ENCODE measurements at regions not wholly inside any gene's neighbourhood (a gene's known extent, or its start where the extent isn't known, plus 50 kb on each side); places are given as distances from the start of the nearest gene placed in this dataset.

- Histone ChIP-seq H3K4me3 (ENCODE audit: low read depth, low read length) (no peak overlapping the region), H3K4me1 (peaks cover 59% of the 10 kb centered on the region), H3K36me3 (ENCODE audit: control insufficient read depth, insufficient read depth, low read length) (0 out of 2 replicates have a peak, but pooled peaks cover 2% of the 10 kb centered on the region), H3K9me3 (no peaks in the 10 kb centered on the region), H3K27me3 (replicated peaks; ENCODE audit: control insufficient read depth, insufficient read depth, low read length) (no peaks in the 10 kb centered on the region)
- peak; percentile 78 to 87 for DNase-seq
- Mint-ChIP-seq H3K4me3 (ENCODE audit: unreplicated experiment) (peak overlapping the region; percentile 36), H3K4me1 (ENCODE audit: low read depth, unreplicated experiment) (peaks cover 38% of the 10 kb centered on the region), H3K27me3 (ENCODE audit: insufficient read depth, unreplicated experiment) (no peaks in the 10 kb centered on the region), H3K36me3 (ENCODE audit: insufficient read depth, unreplicated experiment) (peaks cover 33% of the 10 kb centered on the region), H3K27ac (ENCODE audit: unreplicated experiment) (peak overlapping the region; percentile 21), H3K9me3 (ENCODE audit: unreplicated experiment) (no peaks in the 10 kb centered on the region)
- TSS peak; percentile 36 for BruUV-seq (replicated peaks)
- intact Hi-C loops (cut with micrococcal nuclease; ENCODE audit: unreplicated experiment): loop anchor here (1.0 to 5.0 kb wide), 6 partner anchors 13 to 279 kb away; partner anchors contain the start of gene SOX9
- ChIA-PET POLR2A (interaction anchor here (1.0 to 1.2 kb wide), 2 partner anchors 119 to 279 kb away, joined by 3 to 4 read pairs; partner anchors contain the start of gene SOX9), CTCF (interaction anchor here (0.7 to 1.3 kb wide), 6 partner anchors 12 to 157 kb away, joined by 3 to 6 read pairs (median 4); no protein-coding TSS in a partner anchor)
- TF ChIP-seq CTCF (IDR thresholded peaks at IDR 0.05; ENCODE audit: insufficient read depth in 1 of 2, low read depth in 1 of 2, low read length in 1 of 2, severe bottlenecking in 1 of 2, unreplicated experiment in 1 of 2): no peak
Observed at GRCh38 chr17:72399608-72400487, 279.0 kb downstream of the SOX9 start.

- no peaks in the 10 kb centered on the region for H3K27me3 Mint-ChIP-seq (ENCODE audit: insufficient read depth, unreplicated experiment)
- peaks cover 42% of the 10 kb centered on the region for H3K4me1 Mint-ChIP-seq (ENCODE audit: low read depth, unreplicated experiment)
- peak overlapping the region; percentile 36 for H3K4me3 Mint-ChIP-seq (ENCODE audit: unreplicated experiment)
- no peak for DNase-seq
- no peaks in the 10 kb centered on the region for H3K9me3 Mint-ChIP-seq (ENCODE audit: unreplicated experiment)
- TF ChIP-seq CTCF (IDR thresholded peaks at IDR 0.05; ENCODE audit: insufficient read depth in 1 of 2, low read depth in 1 of 2, low read length in 1 of 2, severe bottlenecking in 1 of 2, unreplicated experiment in 1 of 2): no peak
- CTCF ChIA-PET: interaction anchor here (1.2 to 1.3 kb wide), 2 partner anchors 65 to 156 kb away, joined by 6 read pairs; no protein-coding TSS in a partner anchor
- H3K4me1 ChIP-seq: peaks cover 65% of the 10 kb centered on the region
- BruUV-seq (replicated peaks): no TSS peak
- no peak overlapping the region for H3K4me3 ChIP-seq (ENCODE audit: low read depth, low read length)
- intact Hi-C loops (cut with micrococcal nuclease; ENCODE audit: unreplicated experiment): loop anchor here (5.0 kb wide), 1 partner anchor 113 kb away; no protein-coding TSS in a partner anchor
- H3K9me3 ChIP-seq: no peaks in the 10 kb centered on the region
- POLR2A ChIA-PET: no interaction called here
- peaks cover 28% of the 10 kb centered on the region for H3K36me3 Mint-ChIP-seq (ENCODE audit: insufficient read depth, unreplicated experiment)
- H3K27me3 ChIP-seq (replicated peaks; ENCODE audit: control insufficient read depth, insufficient read depth, low read length): no peaks in the 10 kb centered on the region
- peak overlapping the region; percentile 21 for H3K27ac Mint-ChIP-seq (ENCODE audit: unreplicated experiment)
- H3K36me3 ChIP-seq (ENCODE audit: control insufficient read depth, insufficient read depth, low read length): 0 out of 2 replicates have a peak, but pooled peaks cover 2% of the 10 kb centered on the region
Observed at GRCh38 chr17:72400488-72400827, 279.6 kb downstream of the SOX9 start.

- 0 out of 2 replicates have a peak, but pooled peaks cover 2% of the 10 kb centered on the region for H3K36me3 ChIP-seq (ENCODE audit: control insufficient read depth, insufficient read depth, low read length)
- H3K4me1 Mint-ChIP-seq (ENCODE audit: low read depth, unreplicated experiment): peaks cover 45% of the 10 kb centered on the region
- DNase-seq: no peak
- peak overlapping the region; percentile 21 for H3K27ac Mint-ChIP-seq (ENCODE audit: unreplicated experiment)
- H3K9me3 Mint-ChIP-seq (ENCODE audit: unreplicated experiment): no peaks in the 10 kb centered on the region
- intact Hi-C loops (cut with micrococcal nuclease; ENCODE audit: unreplicated experiment): loop anchor here (5.0 kb wide), 1 partner anchor 114 kb away; no protein-coding TSS in a partner anchor
- no peaks in the 10 kb centered on the region for H3K27me3 ChIP-seq (replicated peaks; ENCODE audit: control insufficient read depth, insufficient read depth, low read length)
- no peak for TF ChIP-seq CTCF (IDR thresholded peaks at IDR 0.05; ENCODE audit: insufficient read depth in 1 of 2, low read depth in 1 of 2, low read length in 1 of 2, severe bottlenecking in 1 of 2, unreplicated experiment in 1 of 2)
- ChIA-PET CTCF (no interaction called here), POLR2A (no interaction called here)
- H3K36me3 Mint-ChIP-seq (ENCODE audit: insufficient read depth, unreplicated experiment): peaks cover 28% of the 10 kb centered on the region
- no peaks in the 10 kb centered on the region for H3K9me3 ChIP-seq
- no peak overlapping the region for H3K4me3 ChIP-seq (ENCODE audit: low read depth, low read length)
- H3K4me1 ChIP-seq: peaks cover 69% of the 10 kb centered on the region
- BruUV-seq (replicated peaks): no TSS peak
- no peaks in the 10 kb centered on the region for H3K27me3 Mint-ChIP-seq (ENCODE audit: insufficient read depth, unreplicated experiment)
- peak overlapping the region; percentile 25 for H3K4me3 Mint-ChIP-seq (ENCODE audit: unreplicated experiment)
Observed at GRCh38 chr17:72400863-72401262, 280.0 kb downstream of the SOX9 start.

Measured in Caco-2 (cell line).